ENCODE measurements at regions not wholly inside any gene's neighbourhood (a gene's known extent, or its start where the extent isn't known, plus 50 kb on each side); places are given as distances from the start of the nearest gene placed in this dataset.

DNA sequence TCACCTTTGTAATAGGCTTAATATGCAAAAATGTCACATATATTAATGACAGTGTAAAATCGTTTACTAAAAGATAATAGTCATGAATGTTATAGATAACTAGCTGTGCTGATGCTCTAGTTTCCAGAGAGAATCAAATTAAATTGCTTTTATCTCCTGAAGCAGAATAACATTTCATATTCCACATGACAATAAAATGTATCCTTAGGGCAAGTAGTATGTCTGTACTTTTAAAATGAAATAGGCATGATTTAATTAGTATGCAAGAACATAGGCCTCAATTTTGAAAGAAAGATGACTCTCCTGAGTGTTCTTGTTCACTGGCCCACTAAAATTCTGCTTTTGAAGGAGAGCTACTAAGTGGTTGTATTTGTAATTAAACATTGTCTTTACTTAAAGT is 1027.0 kb downstream of the ARAP2 start:
- TF ChIP-seq, protein P1, sequence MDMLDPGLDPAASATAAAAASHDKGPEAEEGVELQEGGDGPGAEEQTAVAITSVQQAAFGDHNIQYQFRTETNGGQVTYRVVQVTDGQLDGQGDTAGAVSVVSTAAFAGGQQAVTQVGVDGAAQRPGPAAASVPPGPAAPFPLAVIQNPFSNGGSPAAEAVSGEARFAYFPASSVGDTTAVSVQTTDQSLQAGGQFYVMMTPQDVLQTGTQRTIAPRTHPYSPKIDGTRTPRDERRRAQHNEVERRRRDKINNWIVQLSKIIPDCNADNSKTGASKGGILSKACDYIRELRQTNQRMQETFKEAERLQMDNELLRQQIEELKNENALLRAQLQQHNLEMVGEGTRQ (IDR thresholded peaks at IDR 0.05; ENCODE audit: low read length) = no peak
- TF ChIP-seq RAD21 (IDR thresholded peaks at IDR 0.05 in 1 of 2, conservative IDR thresholded peaks at IDR 0.05 in 1 of 2; ENCODE audit: low read depth in 2 of 2, low read length in 2 of 2) (no peak), EZH2 (IDR thresholded peaks at IDR 0.05; ENCODE audit: low read depth, low read length, severe bottlenecking) (no peak), TCF12 (IDR thresholded peaks at IDR 0.05; ENCODE audit: low read depth, low read length) (no peak), CTCF (IDR thresholded peaks at IDR 0.05; ENCODE audit: control extremely low read depth in 1 of 3, insufficient read depth in 1 of 3, low read depth in 1 of 3, low read length in 3 of 3) (no peak), CREB1 (IDR thresholded peaks at IDR 0.05) (no peak), POLR2AphosphoS5 (IDR thresholded peaks at IDR 0.05; ENCODE audit: low read depth, low read length) (no peak), SIRT6 (IDR thresholded peaks at IDR 0.05; ENCODE audit: low read length) (no peak), SP1 (IDR thresholded peaks at IDR 0.05; ENCODE audit: low read depth, low read length) (no peak), FOSL1 (IDR thresholded peaks at IDR 0.05; ENCODE audit: insufficient read depth, low read depth, low read length) (no peak), YY1 (IDR thresholded peaks at IDR 0.05; ENCODE audit: low read depth, low read length) (no peak), BRCA1 (IDR thresholded peaks at IDR 0.05; ENCODE audit: low read depth, low read length) (no peak), MAX (IDR thresholded peaks at IDR 0.05) (no peak), HDAC6 (IDR thresholded peaks at IDR 0.05; ENCODE audit: low read depth, low read length) (no peak)
